Colonic mucosa (tissue), 4 donors: ENCODE measurements at regions not wholly inside any gene's neighbourhood (a gene's known extent, or its start where the extent isn't known, plus 50 kb on each side); places are given as distances from the start of the nearest gene placed in this dataset.
"Not testable (repeated sequence)": the region's sequence is repeated elsewhere in the genome, so short reads cannot be mapped to it uniquely, and the experiment has no call there.

Experiments
- DNase-seq: peaks from one replicate; pipeline ENCODE4 v3.0.0-alpha.2; 2020
- H3K27ac ChIP-seq: fragments of 200-600 bp; one replicate; pipeline ENCODE4 v1.8.0; 2021
- H3K27me3 ChIP-seq: fragments of 200-600 bp; one replicate; pipeline ENCODE4 v1.8.0; 2021
- H3K36me3 ChIP-seq: fragments of 200-600 bp; one replicate; pipeline ENCODE4 v1.8.0; 2021
- H3K4me1 ChIP-seq: fragments of 200-600 bp; one replicate; pipeline ENCODE4 v1.8.0; 2021; ENCODE audit warnings: mild to moderate bottlenecking
- H3K4me3 ChIP-seq: fragments of 200-600 bp; one replicate; pipeline ENCODE4 v1.8.0; 2021
- H3K9ac ChIP-seq, 2 donors: one replicate each; pipeline ENCODE4 v1.7.0; 2013; ENCODE audit warnings: control low read depth in 2 of 2, low read depth in 2 of 2, low read length in 2 of 2
- H3K9me3 ChIP-seq: fragments of 200-600 bp; one replicate; pipeline ENCODE4 v1.8.0; 2021
- intact Hi-C: fragments of 100-400 bp; cut with DNase I; formaldehyde crosslinking; loops from one replicate; pipeline ENCODE4 v1.14.1; 2022
- TF ChIP-seq, protein P1 (sequence below): fragments of 200-600 bp; IDR thresholded peaks from one replicate; pipeline ENCODE4 v1.8.0; 2022; ENCODE audit warnings: antibody characterized with exemption, mild to moderate bottlenecking
- donor health status: healthy.
- donor health status: DM: no; HTN: no; CAD: no.
- donor health status: DM: no; HTN: no; CAD: no.

DNA sequence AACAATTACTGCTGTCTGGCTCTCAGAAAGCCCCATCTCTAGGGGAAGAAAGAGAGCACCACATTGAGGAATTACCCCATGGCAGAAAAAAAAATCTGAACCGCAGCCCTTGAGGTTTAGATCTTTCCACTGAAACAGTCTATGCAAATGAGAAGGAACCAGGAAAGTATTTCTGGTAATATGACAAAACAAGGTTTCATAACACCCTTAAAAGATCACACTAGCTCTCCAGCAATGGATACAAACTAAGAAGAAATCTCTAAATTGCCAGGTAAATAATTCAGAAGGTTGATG is 427.1 kb downstream of the PRELID2 start:
- no peaks in the 10 kb centered on the region for H3K36me3 ChIP-seq
- no peak overlapping the region for H3K27ac ChIP-seq
- intact Hi-C loops, result no loop called here
- TF ChIP-seq, protein P1, sequence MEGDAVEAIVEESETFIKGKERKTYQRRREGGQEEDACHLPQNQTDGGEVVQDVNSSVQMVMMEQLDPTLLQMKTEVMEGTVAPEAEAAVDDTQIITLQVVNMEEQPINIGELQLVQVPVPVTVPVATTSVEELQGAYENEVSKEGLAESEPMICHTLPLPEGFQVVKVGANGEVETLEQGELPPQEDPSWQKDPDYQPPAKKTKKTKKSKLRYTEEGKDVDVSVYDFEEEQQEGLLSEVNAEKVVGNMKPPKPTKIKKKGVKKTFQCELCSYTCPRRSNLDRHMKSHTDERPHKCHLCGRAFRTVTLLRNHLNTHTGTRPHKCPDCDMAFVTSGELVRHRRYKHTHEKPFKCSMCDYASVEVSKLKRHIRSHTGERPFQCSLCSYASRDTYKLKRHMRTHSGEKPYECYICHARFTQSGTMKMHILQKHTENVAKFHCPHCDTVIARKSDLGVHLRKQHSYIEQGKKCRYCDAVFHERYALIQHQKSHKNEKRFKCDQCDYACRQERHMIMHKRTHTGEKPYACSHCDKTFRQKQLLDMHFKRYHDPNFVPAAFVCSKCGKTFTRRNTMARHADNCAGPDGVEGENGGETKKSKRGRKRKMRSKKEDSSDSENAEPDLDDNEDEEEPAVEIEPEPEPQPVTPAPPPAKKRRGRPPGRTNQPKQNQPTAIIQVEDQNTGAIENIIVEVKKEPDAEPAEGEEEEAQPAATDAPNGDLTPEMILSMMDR, result no peak
- H3K27me3 ChIP-seq, result no peaks in the 10 kb centered on the region
- no peak for DNase-seq
- H3K9me3 ChIP-seq, result no peaks in the 10 kb centered on the region
- no peak overlapping the region for H3K9ac ChIP-seq
- no peaks in the 10 kb centered on the region for H3K4me1 ChIP-seq
- no peak overlapping the region for H3K4me3 ChIP-seq

- intact Hi-C loops, result no loop called here
- no peak overlapping the region for H3K9ac ChIP-seq
- no peak overlapping the region for H3K27ac ChIP-seq
- no peaks in the 10 kb centered on the region for H3K27me3 ChIP-seq
- no peaks in the 10 kb centered on the region for H3K36me3 ChIP-seq
- no peak for DNase-seq
- no peaks in the 10 kb centered on the region for H3K9me3 ChIP-seq
- H3K4me1 ChIP-seq, result no peaks in the 10 kb centered on the region
- no peak overlapping the region for H3K4me3 ChIP-seq
- TF ChIP-seq, protein P1, result no peak
Observed at GRCh38 chr5:145407300-145408047, 427.7 kb downstream of the PRELID2 start.

DNA sequence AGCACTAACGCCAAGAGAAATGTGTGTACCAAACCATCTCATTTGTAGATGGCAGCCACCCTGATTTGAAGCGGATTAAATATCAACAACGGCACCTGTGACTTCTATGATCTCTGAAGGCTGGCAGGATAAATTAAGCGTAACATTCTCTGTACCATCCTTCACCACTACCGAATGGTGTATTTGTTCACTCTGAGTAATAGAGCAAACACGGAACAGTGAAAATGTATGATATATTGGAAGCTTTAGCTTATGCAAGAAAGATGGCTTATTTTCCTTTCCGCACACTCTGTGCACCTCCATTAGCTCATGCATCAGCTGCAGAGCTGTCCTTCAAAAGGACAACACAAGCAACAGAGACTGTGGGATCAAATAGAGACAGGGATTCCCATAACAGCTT is 431.1 kb downstream of the PRELID2 start:
- TF ChIP-seq, protein P1, result no peak
- Histone ChIP-seq H3K4me3 (no peak overlapping the region), H3K27ac (no peak overlapping the region)

GRCh38 chr5:145396888-145397287 is 438.3 kb downstream of the PRELID2 start:
- intact Hi-C loops, result no loop called here
- TF ChIP-seq, protein P1, result no peak
- Histone ChIP-seq H3K9ac (no peak overlapping the region), H3K27me3 (no peaks in the 10 kb centered on the region), H3K36me3 (no peaks in the 10 kb centered on the region), H3K27ac (no peak overlapping the region), H3K4me1 (no peaks in the 10 kb centered on the region), H3K9me3 (no peaks in the 10 kb centered on the region), H3K4me3 (no peak overlapping the region)
- DNase-seq, result no peak

More for the DNA sequence above, 431.1 kb downstream of the PRELID2 start:
- no peaks in the 10 kb centered on the region for H3K27me3 ChIP-seq
- no peaks in the 10 kb centered on the region for H3K4me1 ChIP-seq
- H3K36me3 ChIP-seq, result no peaks in the 10 kb centered on the region
- H3K9ac ChIP-seq, result no peak overlapping the region
- H3K9me3 ChIP-seq, result no peaks in the 10 kb centered on the region
- no peak for DNase-seq
- intact Hi-C loops, result no loop called here

DNA sequence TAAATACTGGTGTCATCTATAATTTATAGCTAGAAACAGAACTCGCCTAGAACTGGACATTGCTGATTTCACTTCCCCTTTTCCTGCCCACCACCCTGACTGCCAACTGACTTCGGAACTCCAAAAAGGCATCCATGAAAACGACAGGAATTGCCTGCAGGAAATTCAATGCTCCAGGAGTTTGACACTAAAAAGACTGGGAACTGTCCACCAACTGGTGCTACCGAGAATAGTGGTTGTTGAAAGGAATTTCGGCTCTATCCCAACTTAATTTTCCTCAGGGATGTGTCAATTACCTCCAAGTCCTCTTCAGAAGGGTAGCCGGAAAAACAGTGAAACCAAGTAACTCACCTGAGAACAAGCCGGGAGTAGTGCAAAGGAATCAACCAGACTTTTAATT is 440.0 kb downstream of the PRELID2 start:
- H3K4me1 ChIP-seq, H3K9ac ChIP-seq, intact Hi-C loops, H3K27me3 ChIP-seq, H3K36me3 ChIP-seq, H3K9me3 ChIP-seq, H3K27ac ChIP-seq, H3K4me3 ChIP-seq, DNase-seq: not testable (repeated sequence)

GRCh38 chr5:145393426-145393825 is 441.7 kb downstream of the PRELID2 start:
- Histone ChIP-seq H3K9ac (no peak overlapping the region), H3K4me3 (no peak overlapping the region), H3K27me3 (no peaks in the 10 kb centered on the region), H3K27ac (no peak overlapping the region), H3K36me3 (no peaks in the 10 kb centered on the region), H3K4me1 (no peaks in the 10 kb centered on the region), H3K9me3 (no peaks in the 10 kb centered on the region)
- TF ChIP-seq, protein P1, result no peak
- intact Hi-C loops, result no loop called here
- no peak for DNase-seq
